ENCODE measurements at regions not wholly inside any gene's neighbourhood (a gene's known extent, or its start where the extent isn't known, plus 50 kb on each side); places are given as distances from the start of the nearest gene placed in this dataset.

DNA sequence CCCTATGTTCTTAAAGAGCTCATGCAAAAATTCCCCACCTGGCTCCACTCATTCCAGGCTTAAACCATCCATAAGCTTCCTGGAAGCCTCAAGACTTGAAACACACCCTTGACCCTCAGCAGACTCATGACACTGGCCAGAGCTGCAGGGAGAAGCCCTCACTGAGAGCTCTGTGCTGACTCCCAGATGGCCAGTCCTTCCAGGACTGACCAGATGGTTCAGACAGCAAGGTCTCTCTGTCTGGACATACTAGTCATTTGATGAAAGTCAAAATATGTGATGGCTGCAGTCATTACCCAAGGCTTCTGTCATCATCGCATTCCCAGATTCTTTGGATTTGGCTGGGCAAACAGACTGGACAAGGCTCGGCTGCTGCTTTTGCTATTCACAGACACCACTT lies 397.4 kb downstream of the FOXO1 start:
- Histone ChIP-seq H3K36me3 (no peaks in the 10 kb centered on the region), H3K27ac (no peak overlapping the region), H3K4me1 (no peaks in the 10 kb centered on the region), H3K27me3 (no peaks in the 10 kb centered on the region), H3K9me3 (no peaks in the 10 kb centered on the region), H3K4me3 (no peak overlapping the region)
- intact Hi-C loops (cut with DNase I) = no loop called here
- TF ChIP-seq, protein P1, sequence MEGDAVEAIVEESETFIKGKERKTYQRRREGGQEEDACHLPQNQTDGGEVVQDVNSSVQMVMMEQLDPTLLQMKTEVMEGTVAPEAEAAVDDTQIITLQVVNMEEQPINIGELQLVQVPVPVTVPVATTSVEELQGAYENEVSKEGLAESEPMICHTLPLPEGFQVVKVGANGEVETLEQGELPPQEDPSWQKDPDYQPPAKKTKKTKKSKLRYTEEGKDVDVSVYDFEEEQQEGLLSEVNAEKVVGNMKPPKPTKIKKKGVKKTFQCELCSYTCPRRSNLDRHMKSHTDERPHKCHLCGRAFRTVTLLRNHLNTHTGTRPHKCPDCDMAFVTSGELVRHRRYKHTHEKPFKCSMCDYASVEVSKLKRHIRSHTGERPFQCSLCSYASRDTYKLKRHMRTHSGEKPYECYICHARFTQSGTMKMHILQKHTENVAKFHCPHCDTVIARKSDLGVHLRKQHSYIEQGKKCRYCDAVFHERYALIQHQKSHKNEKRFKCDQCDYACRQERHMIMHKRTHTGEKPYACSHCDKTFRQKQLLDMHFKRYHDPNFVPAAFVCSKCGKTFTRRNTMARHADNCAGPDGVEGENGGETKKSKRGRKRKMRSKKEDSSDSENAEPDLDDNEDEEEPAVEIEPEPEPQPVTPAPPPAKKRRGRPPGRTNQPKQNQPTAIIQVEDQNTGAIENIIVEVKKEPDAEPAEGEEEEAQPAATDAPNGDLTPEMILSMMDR (IDR thresholded peaks at IDR 0.05) = no peak
- FAIRE-seq = no peak
- peak in 3 of 4 donors; percentile 9 to 43 (median 33) for ATAC-seq
- DNase-seq = no peak
- 89 to 92% methylated on average over 2 of the region's 2 CpGs for WGBS, 2 donors

DNA sequence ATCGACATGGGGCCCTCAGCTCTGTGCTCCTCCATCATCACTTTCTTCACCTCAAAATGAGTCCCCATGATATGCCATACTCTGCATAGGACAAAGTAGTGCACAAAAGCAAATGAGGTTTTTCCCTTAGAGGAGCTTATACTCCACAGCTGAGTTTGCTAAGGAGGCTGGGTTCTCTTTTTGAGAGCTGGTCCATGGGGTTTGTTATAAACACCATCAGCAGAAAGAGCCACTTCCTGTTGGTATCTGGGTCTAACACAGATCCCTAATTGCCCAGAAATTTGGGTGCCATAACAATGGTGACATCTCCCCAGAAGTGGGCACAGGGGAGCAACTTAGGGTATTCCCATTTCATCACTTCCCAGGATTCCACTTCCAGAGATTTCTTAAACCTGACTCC lies 395.7 kb downstream of the FOXO1 start:
- FAIRE-seq = no peak
- no peak for DNase-seq
- Histone ChIP-seq H3K9me3 (no peaks in the 10 kb centered on the region), H3K4me1 (no peaks in the 10 kb centered on the region), H3K27me3 (no peaks in the 10 kb centered on the region), H3K27ac (no peak overlapping the region), H3K4me3 (no peak overlapping the region), H3K36me3 (no peaks in the 10 kb centered on the region)
- intact Hi-C loops (cut with DNase I) = no loop called here
- WGBS, 2 donors = 98 to 100% methylated on average over 1 of the region's 1 CpG
- no peak for ATAC-seq
- TF ChIP-seq, protein P1 (IDR thresholded peaks at IDR 0.05) = no peak

DNA sequence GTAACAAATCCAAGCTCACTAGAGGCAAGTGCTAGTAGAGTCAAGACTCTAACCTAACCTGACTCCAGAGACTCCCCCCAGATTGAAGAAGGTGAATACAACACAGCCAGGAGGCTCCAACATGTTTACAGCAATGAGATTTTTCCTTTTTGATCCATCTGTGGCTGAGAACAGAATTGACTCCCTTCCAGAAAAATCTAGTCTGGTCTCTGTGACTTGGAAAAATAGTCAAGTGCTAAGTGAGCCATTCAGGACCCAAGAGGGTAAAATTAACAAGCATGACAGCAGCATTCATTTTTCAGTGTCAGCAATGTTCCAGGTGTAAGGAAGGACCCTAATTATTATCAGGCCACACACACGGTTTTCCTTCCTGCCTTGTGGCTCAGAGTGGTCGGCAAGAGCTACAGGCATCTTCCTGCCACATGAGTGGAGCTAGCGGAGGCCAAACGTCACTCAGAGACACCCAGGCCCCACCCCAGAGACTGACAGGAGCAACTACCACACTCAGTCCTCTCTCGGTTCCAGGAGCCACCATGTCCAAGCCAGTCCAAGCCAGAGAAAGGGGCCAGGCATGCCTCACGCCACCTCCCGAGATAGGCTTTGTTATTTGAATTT lies 395.1 kb downstream of the FOXO1 start:
- FAIRE-seq (no peak), ATAC-seq (peak in 3 of 4 donors; percentile 13 to 45 (median 29)), DNase-seq (no peak)
- Histone ChIP-seq H3K9me3 (no peaks in the 10 kb centered on the region), H3K4me1 (no peaks in the 10 kb centered on the region), H3K4me3 (no peak overlapping the region), H3K36me3 (no peaks in the 10 kb centered on the region), H3K27ac (peak overlapping the region in 3 of 4 donors; percentile 42 to 50 (median 47)), H3K27me3 (no peaks in the 10 kb centered on the region)
- WGBS, 2 donors = 69 to 74% methylated on average over 7 of the region's 7 CpGs
- intact Hi-C loops (cut with DNase I) = no loop called here
- TF ChIP-seq, protein P1 (IDR thresholded peaks at IDR 0.05) = no peak

DNA sequence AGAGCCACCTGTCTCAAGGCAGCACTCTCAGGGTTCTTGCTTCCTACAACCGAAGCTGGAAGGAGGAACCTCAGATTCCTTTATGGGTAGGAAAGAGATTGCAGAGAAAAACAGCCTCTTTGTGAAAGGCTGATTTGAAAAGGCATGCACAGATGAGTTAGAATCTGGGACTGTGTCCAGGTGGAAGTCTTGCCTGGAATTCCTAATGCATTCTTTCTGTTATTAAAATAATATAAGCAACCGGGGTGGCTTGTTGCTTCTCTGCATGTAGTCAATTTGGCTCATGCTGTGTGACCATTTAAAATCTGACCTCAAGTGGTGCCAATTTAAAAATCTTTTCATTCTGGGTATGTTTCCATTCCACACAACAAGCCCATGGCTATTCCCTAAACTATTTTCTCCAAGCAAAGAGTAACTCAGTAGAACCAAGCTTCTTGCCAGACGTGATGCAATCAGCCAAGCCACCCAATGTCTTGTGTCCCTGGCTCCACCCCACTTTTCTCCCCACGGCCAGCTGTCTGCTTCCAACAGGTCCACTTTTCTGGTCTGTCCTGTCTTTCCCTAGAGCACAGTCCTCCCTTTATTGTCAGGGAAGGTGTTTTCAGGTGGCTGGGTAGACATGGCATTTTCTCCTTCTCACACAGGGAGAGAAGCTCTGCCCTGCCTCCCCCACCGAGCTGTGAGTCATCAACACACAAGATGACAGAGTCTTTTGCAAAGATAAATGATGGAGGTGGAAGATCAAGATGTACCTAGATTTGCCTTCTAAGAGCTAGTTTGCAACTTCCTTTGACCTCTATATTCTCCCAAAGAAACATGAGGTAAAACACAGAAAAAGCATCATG lies 394.3 kb downstream of the FOXO1 start:
- FAIRE-seq (no peak), ATAC-seq (peak; percentile 54 to 73 (median 68)), DNase-seq (peak in 4 of 6 donors; percentile 23 to 52 (median 40))
- Histone ChIP-seq H3K4me1 (no peaks in the 10 kb centered on the region), H3K9me3 (no peaks in the 10 kb centered on the region), H3K36me3 (no peaks in the 10 kb centered on the region), H3K4me3 (no peak overlapping the region), H3K27ac (peak overlapping the region; percentile 3 to 50 (median 44)), H3K27me3 (no peaks in the 10 kb centered on the region)
- 40 to 52% methylated on average over 5 of the region's 5 CpGs for WGBS, 2 donors
- intact Hi-C loops (cut with DNase I) = no loop called here
- TF ChIP-seq, protein P1 (IDR thresholded peaks at IDR 0.05) = no peak

DNA sequence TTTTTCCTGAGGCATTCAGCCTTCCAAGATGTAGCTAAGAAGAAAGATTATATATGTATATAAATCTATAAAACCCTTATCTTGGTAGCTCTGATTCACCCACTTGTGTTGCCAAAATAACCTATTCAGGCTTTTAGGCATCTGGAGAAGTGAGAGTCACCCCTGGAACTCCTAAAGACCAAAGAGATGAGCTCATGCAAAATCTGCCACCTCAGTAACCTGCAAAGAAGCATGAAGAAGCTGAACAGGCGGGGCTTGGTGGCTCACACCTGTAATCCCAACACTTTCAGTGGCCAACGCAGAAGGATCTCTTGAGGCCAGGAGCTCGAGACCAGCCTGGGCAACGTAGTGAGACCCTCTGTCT lies 393.7 kb downstream of the FOXO1 start:
- no peak overlapping the region for H3K4me3 ChIP-seq
- no peaks in the 10 kb centered on the region for H3K9me3 ChIP-seq
- H3K27me3 ChIP-seq = no peaks in the 10 kb centered on the region
- no peaks in the 10 kb centered on the region for H3K36me3 ChIP-seq
- intact Hi-C loops (cut with DNase I) = no loop called here
- peak overlapping the region in 3 of 4 donors; percentile 3 to 50 (median 47) for H3K27ac ChIP-seq
- ATAC-seq (no peak), FAIRE-seq (no peak), DNase-seq (no peak)
- WGBS, 2 donors = 91 to 96% methylated on average over 4 of the region's 4 CpGs
- H3K4me1 ChIP-seq = no peaks in the 10 kb centered on the region
- TF ChIP-seq, protein P1 (IDR thresholded peaks at IDR 0.05) = no peak

Data from pancreas (tissue), 10 donors.